RPMI7951 (cell line): ENCODE measurements at regions not wholly inside any gene's neighbourhood (a gene's known extent, or its start where the extent isn't known, plus 50 kb on each side); places are given as distances from the start of the nearest gene placed in this dataset.
A peak's percentile ranks its signal among the peaks of the same experiment; 100 is the strongest.
"Not testable (repeated sequence)": the region's sequence is repeated elsewhere in the genome, so short reads cannot be mapped to it uniquely, and the experiment has no call there.

Experiments used
- DNase-seq: peaks from one replicate; pipeline ENCODE4 v3.0.0-alpha.2; 2012; ENCODE audit warnings: low read depth

DNA sequence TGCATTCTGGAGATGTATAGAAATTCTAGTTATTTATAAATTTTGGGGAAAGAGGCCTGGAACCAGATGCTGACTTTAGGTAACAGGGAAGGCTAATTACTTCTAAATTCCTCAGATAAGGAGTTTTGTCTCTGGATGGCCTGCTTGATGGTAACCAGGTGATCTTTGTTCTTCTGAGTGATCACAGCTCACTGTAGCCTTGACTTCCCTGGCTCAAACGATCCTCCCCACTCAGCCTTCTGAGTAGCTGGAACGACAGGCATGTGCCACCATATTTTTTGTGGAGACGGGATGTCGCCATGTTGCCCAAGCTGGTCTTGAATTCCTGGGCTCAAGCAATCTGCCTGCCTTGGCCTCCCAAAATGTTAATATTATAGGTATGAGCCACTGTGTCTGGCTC lies 54.4 kb upstream of the MSH6 start:
- no peak for DNase-seq

DNA sequence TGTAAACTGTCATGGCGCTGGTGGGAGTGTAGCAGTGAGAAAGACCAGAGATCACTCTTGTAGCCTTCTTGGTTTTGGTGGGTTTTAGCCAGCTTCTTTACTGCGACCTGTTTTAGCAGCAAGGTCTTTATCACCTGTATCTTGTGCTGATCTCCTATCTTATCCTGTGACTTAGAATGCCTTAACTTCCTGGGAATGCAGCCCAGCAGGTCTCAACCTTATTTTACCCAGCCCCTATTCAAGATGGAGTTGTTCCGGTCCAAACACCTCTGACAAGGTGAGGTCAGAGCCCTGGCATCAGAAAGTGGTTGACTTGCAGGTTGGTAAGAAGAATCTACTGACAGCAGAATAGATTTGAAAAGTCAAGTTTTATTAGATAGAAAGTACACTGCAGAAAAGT lies 55.0 kb upstream of the MSH6 start:
- no peak for DNase-seq

DNA sequence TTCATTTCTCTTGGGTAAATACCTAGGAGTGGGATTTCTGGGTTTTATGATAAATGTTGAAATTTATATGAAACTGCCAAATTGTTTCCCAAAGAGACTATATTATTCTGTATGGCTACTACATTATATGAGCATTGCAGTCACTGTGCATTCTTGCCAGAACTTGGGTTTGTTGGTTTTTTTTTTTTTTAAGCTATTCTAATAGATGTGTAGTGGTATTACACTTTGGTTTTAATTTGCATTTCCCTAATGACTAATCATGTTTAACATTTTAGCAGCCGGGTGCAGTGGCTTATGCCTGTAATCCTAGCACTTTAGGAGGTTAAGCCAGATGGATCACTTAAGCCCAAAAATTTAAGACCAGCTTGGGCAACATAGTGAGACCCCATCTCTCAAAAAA lies 56.0 kb upstream of the MSH6 start:
- not testable (repeated sequence) for DNase-seq

DNA sequence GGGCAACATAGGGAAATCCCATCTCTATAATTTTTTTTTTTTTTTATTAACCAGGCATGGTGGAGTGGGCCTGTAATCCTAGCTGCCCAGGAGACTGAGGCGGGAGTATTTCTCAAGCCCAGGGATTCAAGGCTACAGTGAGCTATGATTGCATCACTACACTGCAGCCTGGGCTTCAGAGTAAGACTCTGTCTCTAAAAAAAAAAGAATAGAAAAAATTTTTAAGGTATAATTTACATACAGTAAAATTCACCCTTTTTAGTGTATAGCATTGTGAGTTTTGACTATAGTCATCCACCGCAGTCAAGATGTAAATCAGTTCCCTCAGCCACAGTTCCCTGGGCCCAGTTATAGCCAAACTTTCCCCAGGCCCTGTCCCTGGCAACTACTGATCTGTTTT lies 57.1 kb upstream of the MSH6 start:
- no peak for DNase-seq

DNA sequence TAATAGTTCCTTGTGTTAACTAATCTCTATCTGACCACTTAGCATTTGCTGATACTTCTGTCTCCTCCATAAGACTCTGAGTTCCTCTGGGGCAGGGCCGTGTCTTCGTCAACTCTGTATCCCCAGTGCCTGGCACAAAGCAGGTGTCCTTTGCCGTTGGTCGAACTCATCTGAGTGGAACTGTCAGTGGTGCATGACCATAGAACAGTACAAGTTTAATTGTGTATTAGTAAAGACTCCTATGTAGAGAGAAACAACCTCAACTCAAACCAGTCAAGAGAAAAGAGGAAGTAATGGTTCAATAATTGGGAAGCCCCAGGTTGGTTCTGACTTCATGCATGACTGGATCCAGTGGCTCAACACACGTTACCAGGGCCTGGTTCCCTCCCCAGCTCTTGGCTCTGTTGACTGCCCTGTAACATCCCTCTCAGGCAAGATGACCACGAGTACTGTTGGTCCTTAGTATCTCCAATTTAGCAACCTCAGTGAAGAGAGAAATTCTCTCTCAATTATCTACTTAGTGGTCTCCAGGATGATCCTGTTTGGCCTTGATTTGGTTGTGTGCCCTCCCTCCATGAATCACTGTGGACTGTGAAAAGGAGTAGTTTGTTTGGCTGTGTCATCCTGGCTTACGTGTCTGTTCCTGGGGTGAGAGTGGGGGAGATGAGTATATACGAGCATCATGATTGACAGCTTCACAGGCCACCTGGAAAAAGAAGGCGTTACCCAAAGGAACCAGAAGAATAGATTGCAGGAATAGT lies 58.5 kb upstream of the MSH6 start:
- peak; percentile 20 for DNase-seq

DNA sequence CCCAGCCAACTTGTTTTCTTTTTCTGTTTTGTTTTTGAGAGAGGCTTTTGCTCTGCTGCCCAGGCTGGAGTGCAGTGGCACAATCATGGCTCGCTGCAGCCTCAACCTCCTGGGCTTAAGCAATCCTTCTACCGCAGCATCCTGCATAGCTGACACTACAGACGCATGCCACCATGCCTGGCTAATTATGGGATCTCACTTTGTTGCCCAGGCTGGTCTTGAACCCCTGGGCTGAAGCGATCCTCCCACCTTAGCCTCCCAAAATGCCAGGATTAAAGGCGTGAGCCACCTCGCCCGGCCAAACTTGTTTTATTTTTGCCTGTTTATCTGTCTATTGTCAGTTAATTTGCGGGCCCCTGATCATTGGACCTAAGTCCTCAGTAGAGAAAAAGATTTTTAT lies 61.6 kb upstream of the MSH6 start:
- DNase-seq: no peak

DNA sequence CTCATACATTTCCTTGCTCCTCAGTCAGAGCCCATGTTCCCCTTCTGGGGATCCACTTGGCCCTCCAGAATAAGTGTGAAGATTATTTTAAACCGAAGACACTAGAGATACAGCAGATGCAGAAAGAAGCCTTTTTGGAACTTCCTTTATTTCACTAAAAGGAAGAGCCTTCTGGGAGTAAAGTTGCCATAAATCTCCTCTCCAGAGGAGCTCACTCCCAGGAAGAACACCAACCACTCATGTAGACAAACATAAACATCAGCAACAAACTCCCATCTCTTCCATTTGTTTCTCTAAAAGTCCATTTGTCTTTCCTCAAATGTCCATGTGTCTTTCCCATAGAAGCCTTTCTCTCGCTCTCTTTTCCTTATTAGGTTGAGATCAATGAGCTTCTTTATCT lies 62.4 kb upstream of the MSH6 start:
- no peak for DNase-seq

DNA sequence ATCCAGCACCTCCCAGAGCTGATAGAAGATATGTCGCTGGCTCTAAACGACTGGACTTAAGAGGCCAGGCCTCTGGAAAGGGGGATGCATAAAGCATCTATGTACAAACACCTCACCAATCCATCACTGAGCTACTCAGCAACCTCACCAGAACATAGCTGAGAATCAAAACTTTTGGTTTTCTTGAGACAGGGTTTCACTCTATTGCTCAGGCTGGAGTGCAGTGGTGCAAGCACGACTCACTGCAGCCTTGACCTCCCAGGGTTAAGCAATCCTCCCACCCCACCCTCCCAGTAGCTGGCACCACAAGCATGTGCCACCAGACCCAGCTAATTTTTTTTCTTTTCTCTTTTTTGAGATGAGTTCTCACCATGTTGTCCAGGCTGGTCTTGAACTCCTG lies 62.9 kb upstream of the MSH6 start:
- DNase-seq: no peak

DNA sequence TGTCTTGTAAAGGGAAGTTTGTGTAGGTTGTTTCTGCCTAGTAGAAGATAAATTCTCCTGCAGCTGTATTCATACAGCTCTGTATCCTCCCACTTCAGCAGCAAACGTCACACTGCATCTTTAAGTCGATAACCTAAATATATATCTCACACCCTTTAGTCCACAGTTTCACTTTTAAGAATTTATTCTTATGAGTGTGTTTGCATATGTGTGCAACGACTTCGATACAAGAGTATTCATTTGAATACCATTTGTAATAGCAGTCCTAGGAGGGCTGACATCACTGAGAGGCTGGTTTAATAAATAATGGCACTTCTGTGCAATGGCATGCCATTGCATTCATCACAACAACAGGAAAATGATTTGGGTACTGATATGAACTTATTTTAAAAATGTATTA lies 63.8 kb upstream of the MSH6 start:
- DNase-seq: no peak

DNA sequence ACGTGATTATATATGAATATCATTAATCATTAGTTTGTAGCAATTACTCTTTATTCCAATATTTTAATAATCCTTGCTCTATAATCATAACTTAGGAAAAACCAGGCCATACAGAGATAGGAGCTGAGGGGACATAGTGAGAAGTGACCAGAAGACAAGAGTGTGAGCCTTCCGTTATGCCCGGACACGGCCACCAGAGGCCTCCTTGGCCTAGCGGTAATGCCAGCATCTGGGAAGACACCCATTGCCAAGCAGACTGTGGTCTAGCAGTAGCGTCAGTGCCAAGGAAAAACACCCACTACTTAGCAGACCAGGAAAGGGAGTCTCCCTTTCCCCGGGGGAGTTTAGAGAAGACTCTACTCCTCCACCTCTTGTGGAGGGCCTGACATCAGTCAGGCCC lies 66.6 kb upstream of the MSH6 start:
- DNase-seq: peak; percentile 26

DNA sequence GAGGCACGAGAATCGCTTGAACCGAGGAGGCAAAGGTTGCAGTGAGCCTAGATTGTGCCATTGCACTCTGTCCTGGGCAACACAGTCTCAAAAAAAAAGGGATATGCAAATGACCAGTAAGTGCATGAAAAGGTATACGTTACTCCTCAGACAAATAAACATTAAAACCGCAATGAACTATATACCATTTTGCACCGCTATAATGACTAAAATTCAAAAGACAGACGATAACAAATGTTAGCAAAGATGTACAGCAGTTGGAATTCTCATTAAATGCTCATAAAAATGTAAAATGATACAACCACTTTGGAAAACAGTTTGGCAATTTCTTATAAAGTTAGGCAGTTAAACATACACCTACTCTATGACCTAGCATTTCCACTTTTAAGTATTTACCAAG lies 67.4 kb upstream of the MSH6 start:
- DNase-seq: no peak

DNA sequence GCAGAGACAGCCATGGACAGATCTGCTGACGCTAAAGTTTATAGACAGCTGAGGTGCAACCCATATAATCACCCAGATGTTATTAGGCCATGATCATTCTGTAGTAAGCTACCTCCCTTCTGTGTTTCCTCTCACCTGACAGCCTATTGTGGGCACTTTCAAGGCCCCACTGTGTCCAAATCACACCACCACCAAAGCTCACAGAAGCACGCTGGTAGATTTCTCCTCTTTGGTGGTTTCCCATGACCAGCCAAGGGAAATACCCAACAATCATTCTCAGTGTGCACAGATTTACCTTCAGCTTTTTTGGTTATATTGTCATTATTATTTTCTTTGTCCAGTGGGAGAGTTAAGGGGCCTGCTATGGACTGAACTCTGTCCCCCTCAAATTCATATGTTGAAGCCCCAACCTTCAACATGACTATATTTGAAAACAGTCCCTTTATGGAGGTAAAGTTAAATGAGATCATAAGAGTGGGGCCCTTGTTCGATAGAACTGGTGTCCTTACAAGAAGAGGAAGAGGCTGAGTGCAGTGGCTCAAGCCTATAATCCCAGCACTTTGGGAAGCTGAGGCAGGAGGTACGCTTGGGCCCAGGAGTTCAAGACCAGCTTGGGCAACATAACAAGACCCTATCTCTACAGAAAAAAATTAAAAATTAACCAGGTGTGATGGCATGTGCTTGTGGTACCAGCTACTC lies 74.0 kb upstream of the MSH6 start:
- DNase-seq: no peak

DNA sequence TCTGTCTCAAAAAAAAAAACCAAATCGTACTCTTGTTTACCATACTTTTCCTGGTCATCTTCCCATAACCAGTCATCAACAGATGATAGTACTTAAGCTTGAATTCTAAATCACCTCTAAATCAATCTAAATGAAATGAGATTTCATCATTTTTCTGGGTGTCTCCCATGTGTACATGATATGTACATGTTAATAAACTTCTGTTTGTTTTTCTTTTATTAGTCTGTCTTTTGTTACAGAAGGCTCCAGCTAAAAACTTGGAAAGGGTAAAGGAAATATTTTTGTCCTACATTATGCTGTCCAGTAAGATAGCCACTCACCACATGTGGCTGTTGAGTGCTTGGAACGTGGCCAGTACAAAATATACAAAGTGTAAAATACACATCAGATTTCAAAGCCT lies 78.7 kb upstream of the MSH6 start:
- no peak for DNase-seq

DNA sequence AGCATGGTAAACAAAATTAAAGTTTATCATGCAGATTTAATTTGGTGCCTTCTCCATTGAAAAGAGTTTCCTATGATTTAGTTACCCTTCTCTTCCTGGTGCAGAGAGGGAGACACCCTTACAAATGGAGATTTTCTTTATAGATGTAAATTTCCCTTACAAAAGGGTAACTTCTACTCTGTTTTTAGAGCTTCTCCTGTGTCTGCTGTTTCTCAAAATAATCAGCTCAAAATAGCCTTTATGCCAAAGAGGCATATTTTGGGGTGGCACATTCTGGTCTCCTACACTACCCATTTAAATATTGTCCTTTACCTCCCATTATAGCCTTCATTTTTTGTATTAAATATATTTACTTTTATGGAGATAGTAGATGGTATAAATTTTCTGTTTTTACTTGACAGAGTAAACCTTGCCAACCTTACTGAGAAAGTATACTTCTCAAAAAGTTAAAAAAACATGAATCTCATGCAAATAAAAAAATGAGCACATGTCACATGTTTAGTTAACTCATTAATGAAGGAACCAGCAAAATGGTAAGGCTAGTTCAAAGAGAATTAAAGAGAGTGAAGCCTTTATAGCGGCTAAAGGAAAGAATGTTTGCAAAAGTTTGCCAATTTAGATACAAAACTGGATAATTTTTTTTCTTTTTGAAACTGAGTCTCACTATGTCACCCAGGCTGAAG lies 83.3 kb upstream of the MSH6 start:
- no peak for DNase-seq

DNA sequence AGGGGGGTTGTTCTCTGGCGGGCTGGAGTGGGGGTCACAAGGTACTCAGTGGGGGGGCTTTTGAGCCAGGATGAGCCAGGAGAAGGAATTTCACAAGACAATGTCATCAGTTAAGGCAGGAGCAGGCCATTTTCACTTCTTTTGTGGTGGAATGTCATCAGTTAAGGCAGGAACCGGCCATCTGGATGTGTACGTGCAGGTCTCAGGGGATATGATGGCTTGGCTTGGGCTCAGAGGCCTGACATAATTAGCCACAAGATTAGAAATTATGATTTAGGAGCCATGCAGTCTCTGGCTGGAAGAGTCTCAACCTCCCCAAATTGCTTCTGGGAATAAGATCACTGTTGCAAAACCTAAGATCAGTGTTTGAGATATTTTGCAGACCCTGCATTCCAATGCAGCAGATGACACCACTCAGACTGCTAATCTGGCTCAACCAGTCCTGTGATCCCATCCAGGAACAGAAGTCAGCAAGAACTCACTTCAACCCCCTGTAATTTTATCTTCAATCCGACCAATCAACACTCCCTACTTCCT lies 84.4 kb upstream of the MSH6 start:
- DNase-seq: not testable (repeated sequence)

DNA sequence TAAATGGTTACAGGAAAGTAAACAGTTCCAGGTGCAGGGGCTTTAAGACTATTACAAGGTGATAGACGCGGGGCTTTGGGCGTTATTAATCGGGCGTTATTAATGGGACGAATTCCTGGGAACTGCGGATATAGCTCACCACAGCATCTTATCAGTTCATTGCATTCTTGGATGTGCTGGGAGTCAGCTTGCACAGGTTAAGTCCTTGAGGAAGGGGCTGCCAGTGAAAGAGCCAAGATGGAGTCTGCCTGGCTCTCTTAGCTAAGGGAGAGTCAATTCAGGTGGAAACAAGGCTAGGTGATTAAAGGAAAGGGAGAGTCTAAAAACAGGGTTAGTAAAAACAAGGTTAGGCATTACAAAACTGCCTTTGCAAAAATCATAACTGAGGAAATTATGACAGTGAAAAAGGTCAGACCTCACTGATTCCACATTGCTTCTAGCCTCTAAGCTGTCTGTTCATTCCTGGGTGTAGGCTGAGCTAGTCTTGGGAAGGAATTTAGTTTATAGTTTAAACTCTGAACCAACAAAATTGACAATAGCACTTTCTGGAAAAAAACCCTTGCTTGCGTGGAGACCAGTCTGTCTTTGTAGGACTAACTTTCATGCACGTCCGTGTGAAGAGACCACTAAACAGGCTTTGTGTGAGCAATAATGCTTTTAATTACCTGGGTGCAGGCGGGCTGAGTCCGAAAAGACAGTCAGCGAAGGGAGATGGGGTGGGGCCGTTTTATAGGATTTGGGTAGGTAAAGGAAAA lies 85.1 kb upstream of the MSH6 start:
- not testable (repeated sequence) for DNase-seq

DNA sequence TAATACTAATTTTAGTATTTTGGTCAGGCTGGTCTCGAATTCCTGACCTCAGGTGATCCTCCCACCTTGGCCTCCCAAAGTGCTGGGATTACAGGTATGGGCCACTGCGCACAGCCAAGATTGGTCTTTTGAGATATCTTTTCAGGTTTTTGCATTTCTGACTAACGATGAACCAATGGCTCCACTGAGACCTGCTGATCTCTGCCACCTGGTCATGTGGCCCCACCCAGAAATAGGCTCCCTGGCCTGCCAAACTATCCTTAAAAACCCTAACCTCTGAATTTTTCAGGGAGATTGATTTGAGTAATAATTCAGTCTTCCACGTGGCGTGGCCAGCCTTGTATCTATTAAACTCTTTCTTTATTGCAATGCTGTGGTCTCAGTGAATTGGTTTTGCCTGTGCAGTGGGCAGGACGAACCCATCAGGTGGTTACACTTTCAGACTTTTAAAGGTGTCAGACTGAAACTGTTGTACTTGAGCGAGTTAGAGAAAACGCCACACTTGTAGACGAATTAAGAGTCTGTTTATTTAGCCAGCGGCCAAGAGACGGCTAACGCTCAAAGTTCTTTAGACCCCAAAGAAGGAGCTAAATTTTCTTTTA lies 85.8 kb upstream of the MSH6 start:
- no peak for DNase-seq

DNA sequence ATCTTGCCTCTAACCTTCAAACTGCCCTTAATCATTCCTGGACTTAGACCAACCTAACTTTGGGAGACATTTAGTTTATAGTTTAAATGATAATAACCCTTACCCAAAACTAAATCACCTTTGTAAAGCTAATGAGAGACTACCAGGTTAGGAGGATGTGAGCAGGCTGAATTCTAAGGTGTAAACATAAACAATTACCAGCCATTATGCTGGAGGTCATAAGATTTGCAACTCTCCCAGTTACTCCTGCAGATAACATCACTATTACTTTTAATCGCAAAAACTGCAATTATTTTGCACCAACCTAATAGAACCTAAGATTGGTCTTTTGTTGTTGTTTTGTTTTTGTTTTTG lies 86.5 kb upstream of the MSH6 start:
- DNase-seq: no peak

DNA sequence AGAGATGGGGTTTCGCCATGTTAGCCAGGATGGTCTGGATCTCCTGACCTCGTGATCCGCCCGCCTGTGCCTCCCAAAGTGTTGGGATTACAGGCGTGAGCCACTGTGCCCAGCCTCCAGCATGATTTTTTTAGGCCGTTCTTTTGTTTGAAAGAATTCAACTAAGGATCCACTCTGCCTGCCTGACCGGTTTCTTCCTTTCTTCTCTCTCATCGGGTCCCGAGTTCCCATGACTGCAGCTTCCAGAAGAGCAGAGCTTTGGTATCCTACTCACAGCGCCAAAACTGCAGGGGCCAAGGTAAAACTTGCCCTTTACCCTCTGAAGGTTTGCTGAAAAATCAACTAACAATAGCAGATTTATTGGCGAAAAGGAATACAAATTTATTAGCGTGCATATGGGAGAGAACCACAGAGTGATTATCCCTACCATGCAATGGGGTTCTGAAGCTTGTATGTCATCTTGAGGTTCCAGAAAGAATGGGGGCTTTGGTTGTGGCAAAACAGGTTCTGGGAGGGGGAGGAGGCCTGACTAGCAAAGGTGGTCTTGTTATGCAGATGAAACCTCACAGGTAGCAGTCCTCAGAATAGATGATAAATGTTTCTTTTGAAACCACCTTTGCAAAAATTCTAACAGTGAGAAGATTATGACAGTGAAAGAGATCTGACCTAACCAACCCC lies 87.0 kb upstream of the MSH6 start:
- DNase-seq: no peak

DNA sequence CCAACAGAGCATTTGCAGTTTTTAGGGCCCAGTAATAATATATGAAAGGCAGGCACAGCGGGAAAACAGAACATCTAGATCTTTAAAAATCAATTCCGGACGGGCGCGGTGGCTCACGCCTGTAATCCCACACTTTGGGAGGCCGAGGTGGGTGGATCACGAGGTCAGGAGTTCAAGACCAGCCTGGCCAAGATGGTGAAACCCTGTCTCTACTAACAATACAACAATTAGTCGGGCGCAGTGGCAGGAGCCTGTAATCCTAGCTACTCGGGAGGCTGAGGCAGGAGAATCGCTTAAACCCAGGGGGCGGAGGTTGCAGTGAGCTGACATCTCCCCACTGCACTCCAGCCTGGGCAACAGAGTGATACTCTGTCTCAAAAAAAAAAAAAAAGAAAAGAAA lies 88.5 kb upstream of the MSH6 start:
- DNase-seq: not testable (repeated sequence)

DNA sequence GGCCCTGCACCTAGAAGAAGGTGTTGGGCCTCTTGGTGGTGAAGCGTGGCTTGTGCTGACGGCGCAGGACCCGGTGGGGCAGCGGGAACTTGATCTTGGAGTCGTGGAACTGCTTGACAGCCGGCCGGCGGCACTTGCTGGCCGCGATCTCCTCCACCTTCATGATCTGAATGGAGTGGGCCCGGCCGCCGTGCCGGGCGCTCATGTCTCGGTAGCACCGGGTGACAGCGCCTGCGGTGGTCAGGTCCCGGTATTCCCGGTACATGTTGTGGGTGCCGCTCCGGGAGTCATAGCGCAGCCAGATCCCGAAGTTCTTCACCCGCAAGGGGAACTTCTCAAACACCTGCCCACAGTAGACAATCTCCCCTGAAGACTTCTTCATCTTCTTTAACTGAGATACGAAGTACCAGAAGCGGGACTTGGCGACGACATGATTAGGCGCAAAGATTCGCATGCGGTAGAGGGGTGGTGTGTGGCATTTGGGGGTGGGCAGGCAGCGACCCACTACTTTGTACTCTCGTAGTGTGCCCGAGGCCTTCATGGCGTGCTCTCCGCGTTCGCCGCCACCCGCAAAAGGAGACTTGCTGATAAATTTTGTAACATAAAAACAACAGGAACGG lies 92.1 kb upstream of the MSH6 start:
- DNase-seq: not testable (repeated sequence)
